Sigmoid colon (tissue), 4 donors: ENCODE measurements at regions not wholly inside any gene's neighbourhood (a gene's known extent, or its start where the extent isn't known, plus 50 kb on each side); places are given as distances from the start of the nearest gene placed in this dataset.

Experiments
- EP300 ChIP-seq, 4 donors: sonication (generic); formaldehyde crosslinking; IDR thresholded peaks; one replicate each; pipeline ENCODE4 v1.6.1; 2017; ENCODE audit warnings: antibody characterized with exemption in 4 of 4
- POLR2A ChIP-seq, 2 donors: fragments of 450-650 bp; IDR thresholded peaks; one replicate each; pipeline ENCODE4 v1.6.1; 2016; ENCODE audit warnings: antibody characterized with exemption in 2 of 2, mild to moderate bottlenecking in 2 of 2, moderate library complexity in 2 of 2
- TF ChIP-seq, protein P1 (sequence below), 4 experiments: fragments of 450-650 bp in 3 of 4; fragments of 200-600 bp in 1 of 4; IDR thresholded peaks; one replicate each; pipeline ENCODE4 v1.5.1; 2016 to 2019; ENCODE audit warnings: antibody characterized with exemption in 4 of 4, mild to moderate bottlenecking in 3 of 4, moderate library complexity in 2 of 4

DNA sequence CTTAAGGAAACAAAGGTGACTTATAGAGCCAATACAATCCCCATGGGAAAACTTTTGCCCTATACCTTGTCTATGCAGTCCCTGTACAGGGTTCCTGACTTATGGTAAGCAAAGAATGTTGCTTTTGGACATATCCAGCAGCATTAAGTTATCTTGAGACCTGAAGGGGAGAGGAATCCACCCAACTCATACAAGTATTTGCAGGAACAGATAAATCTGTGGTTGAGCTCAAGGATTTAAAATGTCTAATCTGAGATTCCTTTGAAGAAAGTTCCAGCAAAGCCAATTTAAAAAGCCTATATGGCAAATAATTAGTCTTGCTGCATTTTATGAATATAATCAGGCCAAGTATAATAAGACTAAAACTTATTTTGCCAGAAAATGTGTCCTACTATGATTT, 739.5 kb upstream of the CDH2 start:
- TF ChIP-seq EP300 (IDR thresholded peaks at IDR 0.05) (no peak), POLR2A (IDR thresholded peaks at IDR 0.05) (no peak)
- TF ChIP-seq, protein P1, sequence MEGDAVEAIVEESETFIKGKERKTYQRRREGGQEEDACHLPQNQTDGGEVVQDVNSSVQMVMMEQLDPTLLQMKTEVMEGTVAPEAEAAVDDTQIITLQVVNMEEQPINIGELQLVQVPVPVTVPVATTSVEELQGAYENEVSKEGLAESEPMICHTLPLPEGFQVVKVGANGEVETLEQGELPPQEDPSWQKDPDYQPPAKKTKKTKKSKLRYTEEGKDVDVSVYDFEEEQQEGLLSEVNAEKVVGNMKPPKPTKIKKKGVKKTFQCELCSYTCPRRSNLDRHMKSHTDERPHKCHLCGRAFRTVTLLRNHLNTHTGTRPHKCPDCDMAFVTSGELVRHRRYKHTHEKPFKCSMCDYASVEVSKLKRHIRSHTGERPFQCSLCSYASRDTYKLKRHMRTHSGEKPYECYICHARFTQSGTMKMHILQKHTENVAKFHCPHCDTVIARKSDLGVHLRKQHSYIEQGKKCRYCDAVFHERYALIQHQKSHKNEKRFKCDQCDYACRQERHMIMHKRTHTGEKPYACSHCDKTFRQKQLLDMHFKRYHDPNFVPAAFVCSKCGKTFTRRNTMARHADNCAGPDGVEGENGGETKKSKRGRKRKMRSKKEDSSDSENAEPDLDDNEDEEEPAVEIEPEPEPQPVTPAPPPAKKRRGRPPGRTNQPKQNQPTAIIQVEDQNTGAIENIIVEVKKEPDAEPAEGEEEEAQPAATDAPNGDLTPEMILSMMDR (IDR thresholded peaks at IDR 0.05), result no peak
